Adrenal gland (tissue), 5 donors: ENCODE measurements at regions not wholly inside any gene's neighbourhood (a gene's known extent, or its start where the extent isn't known, plus 50 kb on each side); places are given as distances from the start of the nearest gene placed in this dataset.
"Not testable (repeated sequence)": the region's sequence is repeated elsewhere in the genome, so short reads cannot be mapped to it uniquely, and the experiment has no call there.

Experiments
- POLR2A ChIP-seq, 2 donors: fragments of 450-650 bp; IDR thresholded peaks; one replicate each; pipeline ENCODE4 v1.6.1; 2017; ENCODE audit warnings: antibody characterized with exemption in 2 of 2, mild to moderate bottlenecking in 2 of 2, moderate library complexity in 1 of 2
- TF ChIP-seq, protein P1 (sequence below), 6 experiments: fragments of 450-650 bp in 4 of 6; fragments of 200-600 bp in 2 of 6; sonication (generic) in 1 of 6; IDR thresholded peaks; 1 replicate in 5 of 6; 2 replicates in 1 of 6; pipeline versions ENCODE4 v1.5.1 to v1.8.0; 2016 to 2021; ENCODE audit warnings: antibody characterized with exemption in 6 of 6, mild to moderate bottlenecking in 2 of 6, moderate library complexity in 1 of 6
- donor health status: DM: no; HTN: no; CAD: no.

DNA sequence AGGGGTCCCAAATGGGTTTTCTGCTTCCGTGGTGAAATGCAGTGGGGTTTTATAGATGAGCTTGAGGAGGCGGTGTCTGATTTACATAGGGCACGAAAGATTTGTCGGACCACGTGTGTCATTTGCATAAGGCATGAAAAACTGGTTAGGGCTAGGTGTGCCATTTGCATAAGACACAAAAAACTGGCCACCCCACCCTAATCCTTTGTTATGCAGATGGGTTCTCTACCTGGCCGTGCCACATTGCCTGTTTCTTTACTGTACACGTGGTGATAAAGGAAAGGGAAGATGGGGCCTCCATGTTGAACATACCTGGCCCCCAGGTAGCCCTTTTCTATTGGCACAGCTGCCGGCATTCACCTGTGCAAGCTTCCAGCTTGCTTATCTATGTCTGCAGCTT is 57.6 kb upstream of the OLIG2 start:
- TF ChIP-seq, protein P1, sequence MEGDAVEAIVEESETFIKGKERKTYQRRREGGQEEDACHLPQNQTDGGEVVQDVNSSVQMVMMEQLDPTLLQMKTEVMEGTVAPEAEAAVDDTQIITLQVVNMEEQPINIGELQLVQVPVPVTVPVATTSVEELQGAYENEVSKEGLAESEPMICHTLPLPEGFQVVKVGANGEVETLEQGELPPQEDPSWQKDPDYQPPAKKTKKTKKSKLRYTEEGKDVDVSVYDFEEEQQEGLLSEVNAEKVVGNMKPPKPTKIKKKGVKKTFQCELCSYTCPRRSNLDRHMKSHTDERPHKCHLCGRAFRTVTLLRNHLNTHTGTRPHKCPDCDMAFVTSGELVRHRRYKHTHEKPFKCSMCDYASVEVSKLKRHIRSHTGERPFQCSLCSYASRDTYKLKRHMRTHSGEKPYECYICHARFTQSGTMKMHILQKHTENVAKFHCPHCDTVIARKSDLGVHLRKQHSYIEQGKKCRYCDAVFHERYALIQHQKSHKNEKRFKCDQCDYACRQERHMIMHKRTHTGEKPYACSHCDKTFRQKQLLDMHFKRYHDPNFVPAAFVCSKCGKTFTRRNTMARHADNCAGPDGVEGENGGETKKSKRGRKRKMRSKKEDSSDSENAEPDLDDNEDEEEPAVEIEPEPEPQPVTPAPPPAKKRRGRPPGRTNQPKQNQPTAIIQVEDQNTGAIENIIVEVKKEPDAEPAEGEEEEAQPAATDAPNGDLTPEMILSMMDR (IDR thresholded peaks at IDR 0.05) = not testable (repeated sequence)
- TF ChIP-seq POLR2A (IDR thresholded peaks at IDR 0.05) = not testable (repeated sequence)
